ENCODE measurements at regions not wholly inside any gene's neighbourhood (a gene's known extent, or its start where the extent isn't known, plus 50 kb on each side); places are given as distances from the start of the nearest gene placed in this dataset.

DNA sequence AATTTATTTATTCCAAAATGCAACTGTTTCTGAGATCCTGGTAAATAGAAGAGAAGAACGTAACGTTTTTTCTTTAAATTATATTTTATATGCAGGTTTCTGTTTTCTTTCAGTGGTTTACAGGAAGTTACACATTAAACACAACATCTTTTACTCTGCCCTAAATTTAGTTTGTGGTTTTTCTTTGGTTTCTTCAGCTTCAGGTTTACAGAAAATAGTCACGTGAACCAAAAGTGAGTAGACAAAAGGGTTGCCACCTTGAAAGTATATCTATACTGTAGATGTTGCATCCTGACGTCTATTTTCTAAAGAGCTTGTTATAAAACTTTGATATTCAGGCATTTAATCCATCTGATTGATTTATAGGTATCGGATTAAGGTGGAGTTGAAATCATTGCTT is 1236.6 kb downstream of the MAT2B start:
- no peak for DNase-seq (ENCODE audit: low read depth)
- no peak overlapping the region for H3K4me3 ChIP-seq (ENCODE audit: low read depth, low read length)
- TF ChIP-seq, protein P1, sequence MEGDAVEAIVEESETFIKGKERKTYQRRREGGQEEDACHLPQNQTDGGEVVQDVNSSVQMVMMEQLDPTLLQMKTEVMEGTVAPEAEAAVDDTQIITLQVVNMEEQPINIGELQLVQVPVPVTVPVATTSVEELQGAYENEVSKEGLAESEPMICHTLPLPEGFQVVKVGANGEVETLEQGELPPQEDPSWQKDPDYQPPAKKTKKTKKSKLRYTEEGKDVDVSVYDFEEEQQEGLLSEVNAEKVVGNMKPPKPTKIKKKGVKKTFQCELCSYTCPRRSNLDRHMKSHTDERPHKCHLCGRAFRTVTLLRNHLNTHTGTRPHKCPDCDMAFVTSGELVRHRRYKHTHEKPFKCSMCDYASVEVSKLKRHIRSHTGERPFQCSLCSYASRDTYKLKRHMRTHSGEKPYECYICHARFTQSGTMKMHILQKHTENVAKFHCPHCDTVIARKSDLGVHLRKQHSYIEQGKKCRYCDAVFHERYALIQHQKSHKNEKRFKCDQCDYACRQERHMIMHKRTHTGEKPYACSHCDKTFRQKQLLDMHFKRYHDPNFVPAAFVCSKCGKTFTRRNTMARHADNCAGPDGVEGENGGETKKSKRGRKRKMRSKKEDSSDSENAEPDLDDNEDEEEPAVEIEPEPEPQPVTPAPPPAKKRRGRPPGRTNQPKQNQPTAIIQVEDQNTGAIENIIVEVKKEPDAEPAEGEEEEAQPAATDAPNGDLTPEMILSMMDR (IDR thresholded peaks at IDR 0.05; ENCODE audit: insufficient read depth, low read length), result no peak

DNA sequence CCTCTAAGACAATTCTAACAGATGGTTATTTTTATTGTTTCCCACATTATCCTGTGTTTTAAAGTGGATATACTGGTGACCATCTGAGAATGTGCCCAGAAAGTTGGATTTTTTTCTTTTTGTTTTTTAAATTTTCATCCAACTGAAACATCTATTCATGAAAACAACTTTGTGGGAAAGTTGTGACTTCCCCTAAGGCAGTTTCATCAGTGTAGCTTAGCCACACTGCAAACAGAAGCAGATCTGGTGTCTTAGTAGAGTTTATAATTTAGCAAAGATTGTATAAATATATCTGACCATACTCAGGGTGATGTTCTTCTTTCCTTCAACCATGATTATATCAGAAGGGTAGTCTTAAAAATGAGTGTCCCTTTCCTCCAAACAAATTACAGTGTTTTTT is 1241.3 kb downstream of the MAT2B start:
- no peak overlapping the region for H3K4me3 ChIP-seq (ENCODE audit: low read depth, low read length)
- no peak for DNase-seq (ENCODE audit: low read depth)
- TF ChIP-seq, protein P1 (IDR thresholded peaks at IDR 0.05; ENCODE audit: insufficient read depth, low read length), result no peak

GRCh38 chr5:164747371-164747770 is 1242.0 kb downstream of the MAT2B start:
- TF ChIP-seq, protein P1 (IDR thresholded peaks at IDR 0.05; ENCODE audit: insufficient read depth, low read length), result no peak
- DNase-seq (ENCODE audit: low read depth), result no peak
- no peak overlapping the region for H3K4me3 ChIP-seq (ENCODE audit: low read depth, low read length)

DNA sequence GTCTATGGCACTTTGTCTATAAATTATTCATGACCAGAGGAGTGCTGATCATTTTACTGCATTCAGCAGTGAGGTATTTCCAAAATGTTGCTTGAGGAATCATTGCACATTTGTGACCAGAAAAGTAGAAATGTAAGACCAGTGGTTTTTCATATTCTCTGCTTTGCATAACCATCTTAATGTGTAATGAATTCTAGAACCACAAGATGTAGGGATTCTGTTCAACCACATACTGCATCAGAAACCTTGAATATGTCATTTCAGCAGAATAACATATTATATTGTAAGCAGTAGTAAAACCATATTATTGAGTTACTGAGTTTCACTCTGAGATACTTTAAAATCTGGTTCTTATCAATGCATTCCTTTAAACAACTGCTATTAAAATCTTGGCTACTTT is 1243.4 kb downstream of the MAT2B start:
- TF ChIP-seq, protein P1 (IDR thresholded peaks at IDR 0.05; ENCODE audit: insufficient read depth, low read length), result no peak
- no peak overlapping the region for H3K4me3 ChIP-seq (ENCODE audit: low read depth, low read length)
- DNase-seq (ENCODE audit: low read depth), result no peak

DNA sequence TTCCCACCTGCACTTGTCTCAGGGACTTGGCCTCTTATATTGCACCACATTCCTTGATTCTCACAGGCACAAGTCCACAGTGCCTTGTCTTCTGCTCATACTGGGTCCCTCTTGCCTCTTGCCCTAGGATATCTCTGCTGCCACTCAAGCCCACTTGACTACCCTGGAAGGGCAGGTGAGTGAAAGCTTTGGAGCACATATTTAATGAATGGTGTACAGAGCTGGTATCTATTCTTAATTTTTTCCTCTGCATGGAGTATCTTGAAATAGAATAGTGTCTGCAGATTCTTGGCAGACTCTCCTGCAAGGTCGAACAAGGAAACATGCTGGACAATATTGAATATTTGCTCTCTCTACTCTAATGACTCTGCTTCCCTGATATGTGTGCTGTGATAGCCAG is 1248.0 kb downstream of the MAT2B start:
- DNase-seq (ENCODE audit: low read depth), result no peak
- TF ChIP-seq, protein P1 (IDR thresholded peaks at IDR 0.05; ENCODE audit: insufficient read depth, low read length), result no peak

DNA sequence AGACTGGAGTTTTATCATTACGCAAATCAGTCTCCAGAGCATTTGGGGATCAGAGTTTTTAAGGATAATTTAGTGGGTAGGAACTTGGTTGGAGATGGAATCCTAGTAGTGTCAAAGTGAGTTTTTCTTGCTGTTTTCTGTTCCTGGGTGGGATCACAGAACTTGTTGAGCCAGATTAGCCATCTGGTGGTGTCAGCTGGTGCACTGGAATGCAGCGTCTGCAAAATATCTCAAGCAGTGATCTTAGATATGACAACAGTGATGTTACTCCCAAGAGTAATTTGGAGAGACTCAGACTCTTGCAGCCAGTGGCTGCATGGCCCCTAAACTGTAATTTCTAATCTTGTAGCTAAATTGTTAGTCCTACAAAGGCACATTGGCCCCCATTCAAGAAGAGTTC is 1257.8 kb downstream of the MAT2B start:
- TF ChIP-seq, protein P1 (IDR thresholded peaks at IDR 0.05; ENCODE audit: insufficient read depth, low read length), result no peak
- no peak overlapping the region for H3K4me3 ChIP-seq (ENCODE audit: low read depth, low read length)
- no peak for DNase-seq (ENCODE audit: low read depth)

More for the DNA sequence above, 1248.0 kb downstream of the MAT2B start:
- H3K4me3 ChIP-seq (ENCODE audit: low read depth, low read length), result no peak overlapping the region

GRCh38 chr5:164772122-164772521 is 1266.7 kb downstream of the MAT2B start:
- TF ChIP-seq, protein P1 (IDR thresholded peaks at IDR 0.05; ENCODE audit: insufficient read depth, low read length), result no peak
- DNase-seq (ENCODE audit: low read depth), result no peak
- no peak overlapping the region for H3K4me3 ChIP-seq (ENCODE audit: low read depth, low read length)
